Breast epithelium (tissue), 4 donors: ENCODE measurements at regions not wholly inside any gene's neighbourhood (a gene's known extent, or its start where the extent isn't known, plus 50 kb on each side); places are given as distances from the start of the nearest gene placed in this dataset.

Experiments used
- DNase-seq, 2 donors: peaks; one replicate each; pipeline ENCODE4 v3.0.0-alpha.2; 2019; ENCODE audit warnings: low spot score in 2 of 2
- H3K27ac ChIP-seq, 2 donors: fragments of 200-600 bp; sonication (generic) in 1 of 2; one replicate each; pipeline ENCODE4 v1.5.1; 2016 to 2019; ENCODE audit warnings: mild to moderate bottlenecking in 1 of 2
- H3K27me3 ChIP-seq, 2 donors: fragments of 200-600 bp; sonication (generic) in 1 of 2; one replicate each; pipeline versions ENCODE4 v1.5.1 to v1.6.0; 2017 to 2019; ENCODE audit warnings: control low read depth in 1 of 2, mild to moderate bottlenecking in 1 of 2
- H3K36me3 ChIP-seq: fragments of 200-600 bp; one replicate; pipeline ENCODE4 v1.5.1; 2019
- H3K4me1 ChIP-seq, 2 donors: fragments of 200-600 bp; sonication (generic); one replicate each; pipeline ENCODE4 v1.5.1; 2016 to 2019; ENCODE audit warnings: control low read depth in 1 of 2
- H3K4me3 ChIP-seq, 3 donors: fragments of 200-600 bp; sonication (generic); 1 replicate in 2 of 3; 2 replicates in 1 of 3; pipeline ENCODE4 v1.5.1; 2016 to 2019; ENCODE audit warnings: mild to moderate bottlenecking in 3 of 3, moderate library complexity in 2 of 3
- H3K9me3 ChIP-seq, 2 donors: fragments of 200-600 bp; sonication (generic) in 1 of 2; one replicate each; pipeline ENCODE4 v1.5.1; 2016 to 2019; ENCODE audit warnings: control low read depth in 1 of 2
- CTCF ChIP-seq, 3 donors: fragments of 450-650 bp; IDR thresholded peaks; one replicate each; pipeline ENCODE4 v1.5.1; 2016 to 2017; ENCODE audit warnings: antibody characterized with exemption in 3 of 3, mild to moderate bottlenecking in 3 of 3, moderate library complexity in 3 of 3
- POLR2A ChIP-seq: fragments of 450-650 bp; IDR thresholded peaks from one replicate; pipeline ENCODE4 v1.6.1; 2016; ENCODE audit warnings: antibody characterized with exemption, mild to moderate bottlenecking, moderate library complexity
- POLR2AphosphoS5 ChIP-seq, 3 donors: sonication (generic); formaldehyde crosslinking; IDR thresholded peaks; one replicate each; pipeline ENCODE4 v1.6.1; 2017; ENCODE audit warnings: antibody characterized with exemption in 3 of 3
- intact Hi-C: fragments of 100-400 bp; cut with DNase I; formaldehyde crosslinking; loops from one replicate; pipeline ENCODE4 v1.15.1; 2023; ENCODE audit warnings: low total_unique reads

GRCh38 chr6:163837691-163838431 lies 423.3 kb downstream of the QKI start:
- intact Hi-C loops: no loop called here
- H3K4me3 ChIP-seq: peak overlapping the region in 1 of 3 donors; percentile 40
- no peak for DNase-seq

GRCh38 chr6:163836876-163837690 lies 422.6 kb downstream of the QKI start:
- Histone ChIP-seq H3K36me3 (no peaks in the 10 kb centered on the region), H3K9me3 (peaks cover 0 to 3% of the 10 kb centered on the region in 2 donors), H3K27ac (no peak overlapping the region), H3K4me3 (peak overlapping the region in 1 of 3 donors; percentile 40), H3K4me1 (no peaks in the 10 kb centered on the region), H3K27me3 (no peaks in the 10 kb centered on the region)
- TF ChIP-seq CTCF (IDR thresholded peaks at IDR 0.05) (no peak), POLR2A (no peak), POLR2AphosphoS5 (IDR thresholded peaks at IDR 0.05) (no peak)
- no peak for DNase-seq
- intact Hi-C loops: no loop called here

More at GRCh38 chr6:163837691-163838431, 423.3 kb downstream of the QKI start:
- Histone ChIP-seq H3K9me3 (peaks cover 0 to 3% of the 10 kb centered on the region in 2 donors), H3K4me1 (no peaks in the 10 kb centered on the region), H3K36me3 (no peaks in the 10 kb centered on the region), H3K27me3 (no peaks in the 10 kb centered on the region), H3K27ac (no peak overlapping the region)
- TF ChIP-seq POLR2AphosphoS5 (IDR thresholded peaks at IDR 0.05) (no peak), POLR2A (no peak), CTCF (IDR thresholded peaks at IDR 0.05) (no peak)

GRCh38 chr6:163835439-163836171 lies 421.1 kb downstream of the QKI start:
- no peak for TF ChIP-seq POLR2A
- no peak for TF ChIP-seq CTCF (IDR thresholded peaks at IDR 0.05)
- no peak for TF ChIP-seq POLR2AphosphoS5 (IDR thresholded peaks at IDR 0.05)
- H3K27ac ChIP-seq: no peak overlapping the region
- no peaks in the 10 kb centered on the region for H3K36me3 ChIP-seq
- no peaks in the 10 kb centered on the region for H3K4me1 ChIP-seq
- no peak overlapping the region for H3K4me3 ChIP-seq
- intact Hi-C loops: no loop called here
- no peak for DNase-seq
- no peaks in the 10 kb centered on the region for H3K9me3 ChIP-seq
- no peaks in the 10 kb centered on the region for H3K27me3 ChIP-seq

GRCh38 chr6:163834226-163834970 lies 419.9 kb downstream of the QKI start:
- no peaks in the 10 kb centered on the region for H3K27me3 ChIP-seq
- no peaks in the 10 kb centered on the region for H3K36me3 ChIP-seq
- TF ChIP-seq POLR2AphosphoS5 (IDR thresholded peaks at IDR 0.05): no peak
- TF ChIP-seq CTCF (IDR thresholded peaks at IDR 0.05): no peak
- no peak for TF ChIP-seq POLR2A
- H3K4me1 ChIP-seq: no peaks in the 10 kb centered on the region
- no peak for DNase-seq
- no peaks in the 10 kb centered on the region for H3K9me3 ChIP-seq
- no peak overlapping the region for H3K4me3 ChIP-seq
- no peak overlapping the region for H3K27ac ChIP-seq
- intact Hi-C loops: no loop called here
